ENCODE measurements at regions not wholly inside any gene's neighbourhood (a gene's known extent, or its start where the extent isn't known, plus 50 kb on each side); places are given as distances from the start of the nearest gene placed in this dataset.

GRCh38 chr15:38696790-38697495, 132.3 kb upstream of the RASGRP1 start:
- no peak for DNase-seq

GRCh38 chr15:38698254-38698653, 133.6 kb upstream of the RASGRP1 start:
- no peak for DNase-seq

GRCh38 chr15:38699633-38700230, 135.1 kb upstream of the RASGRP1 start:
- DNase-seq: peak; percentile 35

DNA sequence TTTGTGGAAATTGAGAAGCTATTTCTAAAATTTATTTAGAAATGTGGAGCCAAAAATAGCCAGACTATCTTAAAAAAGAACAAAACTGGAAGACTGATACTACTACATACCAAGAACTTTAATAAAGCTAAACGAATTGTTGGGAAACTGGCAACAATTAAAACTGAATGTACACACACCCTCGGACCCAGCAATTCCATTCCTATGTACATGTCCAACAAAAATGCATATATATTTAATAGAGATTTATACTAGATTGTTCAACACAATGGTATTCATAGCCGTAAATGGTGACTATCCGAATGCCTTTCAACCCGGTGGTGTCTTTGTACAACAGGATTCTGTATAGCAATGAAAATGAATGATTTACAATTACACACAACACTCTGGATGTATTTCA, 136.5 kb upstream of the RASGRP1 start:
- DNase-seq: no peak

DNA sequence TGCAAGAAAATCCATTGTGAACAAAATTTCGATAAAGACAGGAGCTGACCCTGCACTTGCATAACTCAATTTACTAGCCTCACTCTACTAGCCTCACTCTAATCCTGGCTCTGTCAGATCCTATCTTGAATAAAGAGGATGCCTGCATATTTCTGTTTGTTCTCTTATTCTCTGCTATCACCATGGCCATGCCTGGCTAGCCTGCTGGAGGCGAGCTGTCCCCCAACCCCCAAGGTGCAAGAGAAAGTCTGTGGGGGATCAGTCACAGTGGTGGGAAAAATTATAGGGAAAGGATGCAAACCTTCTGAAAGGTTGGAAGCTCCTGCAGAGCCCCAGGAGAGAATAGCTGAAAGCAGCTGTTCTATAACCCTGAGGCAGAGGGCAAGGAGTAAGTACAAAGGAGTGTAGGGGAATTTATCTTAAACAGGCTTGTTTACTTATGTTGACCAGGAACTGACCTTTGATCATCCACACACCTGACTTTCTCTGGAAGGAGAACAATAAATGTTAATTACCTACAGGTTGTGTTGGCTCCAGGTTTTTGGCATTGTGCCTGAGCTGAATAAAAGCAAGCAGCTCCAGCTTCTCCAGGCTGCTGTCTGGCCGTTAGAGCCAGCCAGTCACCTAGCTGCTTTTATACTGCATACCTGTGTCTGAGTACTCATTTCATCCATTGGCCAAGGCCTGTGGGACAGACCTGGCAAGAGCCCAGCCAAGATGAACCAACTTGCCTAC, 137.7 kb upstream of the RASGRP1 start:
- DNase-seq: no peak

GRCh38 chr15:38705436-38706219, 141.0 kb upstream of the RASGRP1 start:
- no peak for DNase-seq

GRCh38 chr15:38706956-38707355, 142.3 kb upstream of the RASGRP1 start:
- DNase-seq: no peak

DNA sequence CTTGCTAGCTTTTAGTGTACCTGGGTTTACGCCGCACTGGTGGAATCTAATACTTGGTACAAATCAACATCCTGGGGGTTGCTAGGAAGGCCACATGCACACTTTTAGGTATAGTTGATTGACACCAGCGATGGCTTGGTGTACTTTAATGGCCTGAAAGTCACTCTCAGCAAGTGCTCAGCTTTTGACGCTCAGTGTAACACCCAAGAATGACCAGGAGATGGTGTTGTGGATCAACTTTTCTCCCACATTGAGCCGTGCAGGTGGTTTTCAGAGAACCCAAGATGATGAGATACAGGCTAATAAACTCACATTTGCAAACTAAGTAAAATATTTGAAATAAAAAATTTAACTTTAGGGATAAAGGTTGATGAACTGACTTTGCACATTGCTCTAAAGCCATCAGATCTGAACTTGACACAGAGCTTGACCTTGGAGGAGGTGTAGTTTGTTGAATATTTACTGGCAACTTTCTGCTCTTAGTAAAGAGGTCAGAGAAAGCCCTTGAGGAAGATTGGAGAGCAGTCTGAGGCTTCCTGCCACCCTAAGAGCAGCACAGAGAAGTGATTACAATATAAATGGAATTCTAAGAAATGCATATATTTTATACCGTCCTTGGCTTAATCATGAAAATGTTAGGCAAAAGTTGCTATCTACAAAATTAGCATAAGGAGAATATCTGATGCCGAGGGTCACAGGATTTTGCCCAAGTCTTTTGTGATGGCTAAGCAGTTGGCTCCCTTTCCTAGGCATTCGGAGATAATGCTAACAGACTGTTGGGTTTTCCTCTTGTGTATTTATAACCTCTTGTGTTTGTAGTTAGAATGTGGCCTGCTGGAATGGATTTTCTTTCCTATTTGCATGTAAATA, 143.4 kb upstream of the RASGRP1 start:
- DNase-seq: no peak

GRCh38 chr15:38708672-38709180, 144.1 kb upstream of the RASGRP1 start:
- no peak for DNase-seq

DNA sequence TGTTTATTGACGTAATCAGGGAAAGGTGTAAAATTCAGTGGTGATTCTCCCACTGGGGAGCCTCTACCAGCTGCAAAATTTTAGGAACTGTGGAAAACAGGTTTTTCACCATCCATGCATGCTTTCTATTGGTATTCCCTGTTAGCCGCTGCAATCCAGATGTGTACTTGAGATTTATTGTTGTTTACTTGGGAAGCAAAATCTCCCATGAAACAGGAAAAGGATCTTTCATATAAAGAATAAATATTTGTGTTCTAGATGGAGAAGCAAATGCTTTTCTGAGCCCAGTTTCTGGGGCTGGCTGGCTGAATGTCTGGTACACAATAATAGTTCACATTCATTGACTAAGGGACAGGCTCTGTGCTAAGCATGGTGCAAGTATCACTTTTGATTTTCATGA, 144.6 kb upstream of the RASGRP1 start:
- DNase-seq: no peak

GRCh38 chr15:38714309-38715072, 149.9 kb upstream of the RASGRP1 start:
- no peak for DNase-seq

GRCh38 chr15:38720893-38721567, 156.4 kb upstream of the RASGRP1 start:
- no peak for DNase-seq

GRCh38 chr15:38721568-38721945, 156.9 kb upstream of the RASGRP1 start:
- no peak for DNase-seq

- DNase-seq: no peak
Observed at GRCh38 chr15:38722236-38722635, 157.6 kb upstream of the RASGRP1 start.

GRCh38 chr15:38724827-38725226, 160.2 kb upstream of the RASGRP1 start:
- DNase-seq: no peak

DNA sequence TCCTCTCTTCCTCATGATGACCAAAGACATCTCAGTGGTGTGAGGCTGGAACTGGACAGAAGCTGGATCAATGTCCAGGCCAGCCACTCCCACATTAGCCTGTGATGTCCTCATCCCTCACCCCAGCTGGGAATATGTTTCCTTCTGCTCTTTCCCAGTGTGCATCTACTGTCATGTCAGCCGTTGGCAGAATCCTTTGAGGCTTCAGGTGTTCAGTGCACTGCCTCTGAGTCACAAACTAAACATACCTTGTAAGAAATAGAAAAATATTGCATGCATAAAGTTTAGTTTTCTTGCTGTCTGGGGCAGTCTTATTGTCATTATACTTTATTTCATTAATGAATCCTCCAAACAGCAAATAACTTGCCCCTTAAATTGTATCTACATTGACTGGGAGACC, 161.6 kb upstream of the RASGRP1 start:
- DNase-seq: no peak

DNA sequence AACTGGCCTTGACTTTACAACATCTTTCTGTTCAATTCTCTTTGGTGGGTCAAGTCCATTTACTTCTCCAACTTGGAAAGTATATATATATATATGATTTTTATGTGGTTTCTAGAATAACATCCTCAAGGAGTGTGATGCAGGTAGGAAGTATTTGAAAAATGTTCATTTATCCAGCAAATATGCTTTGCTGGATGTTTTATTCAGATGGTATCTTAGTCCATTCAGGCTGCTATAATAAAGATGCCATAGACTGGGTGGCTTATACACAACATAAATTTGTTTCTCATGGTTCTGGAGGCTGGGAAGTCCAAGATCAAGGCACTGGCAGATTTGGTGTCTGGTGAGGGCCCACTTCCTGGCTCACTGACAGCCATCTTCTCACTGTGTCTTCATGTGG, 168.7 kb upstream of the RASGRP1 start:
- no peak for DNase-seq

GRCh38 chr15:38740206-38740605, 175.6 kb upstream of the RASGRP1 start:
- DNase-seq: no peak

GRCh38 chr15:38743147-38743546, 178.5 kb upstream of the RASGRP1 start:
- no peak for DNase-seq

DNA sequence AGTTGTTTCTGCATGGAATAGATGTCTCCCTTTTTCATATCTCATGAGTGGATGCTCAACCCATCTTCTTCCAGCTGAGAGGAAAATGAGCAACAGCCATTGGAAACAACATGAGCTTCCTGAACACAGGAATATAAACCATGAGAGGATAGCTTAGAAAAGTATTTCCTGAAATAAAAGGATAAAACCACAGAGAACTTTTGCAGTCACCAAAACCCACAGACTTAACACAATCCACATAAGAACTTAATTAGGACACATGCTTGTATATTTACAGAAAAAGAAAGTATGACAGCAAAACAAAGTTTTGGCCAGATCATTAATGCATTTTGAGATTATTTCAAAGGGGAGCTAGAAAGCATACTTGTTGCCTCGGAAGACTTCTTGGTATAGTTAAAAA, 180.5 kb upstream of the RASGRP1 start:
- DNase-seq: no peak

- no peak for DNase-seq
Observed at GRCh38 chr15:38745626-38746025, 181.0 kb upstream of the RASGRP1 start.

All from 8988T (cell line).